H9 (cell line): ENCODE measurements at regions not wholly inside any gene's neighbourhood (a gene's known extent, or its start where the extent isn't known, plus 50 kb on each side); places are given as distances from the start of the nearest gene placed in this dataset.

Experiments
- DNase-seq: peaks from one replicate; pipeline ENCODE4 v3.0.0-alpha.2; 2017
- H2AFZ ChIP-seq: one replicate; pipeline ENCODE4 v1.6.1; 2013; ENCODE audit warnings: mild to moderate bottlenecking, low read length, control low read depth, moderate library complexity
- H2AK5ac ChIP-seq: 2 replicates; pipeline ENCODE4 v1.6.1; 2013; ENCODE audit warnings: low read length, control low read depth, mixed read lengths; ENCODE audit not compliant: insufficient read length
- H2BK120ac ChIP-seq: one replicate; pipeline ENCODE4 v1.6.1; 2013; ENCODE audit warnings: low read depth, mild to moderate bottlenecking, low read length, control low read depth, inconsistent platforms; ENCODE audit not compliant: poor library complexity, severe bottlenecking
- H2BK12ac ChIP-seq: 2 replicates; pipeline ENCODE4 v1.6.1; 2013; ENCODE audit warnings: low read length, control low read depth, mixed read lengths, low read depth; ENCODE audit not compliant: insufficient read length
- H2BK15ac ChIP-seq: 2 replicates; pipeline ENCODE4 v1.6.1; 2013; ENCODE audit warnings: low read depth, low read length, control low read depth
- H2BK20ac ChIP-seq: one replicate; pipeline ENCODE4 v1.6.1; 2013; ENCODE audit warnings: low read depth, mild to moderate bottlenecking, low read length, control low read depth, inconsistent platforms; ENCODE audit not compliant: poor library complexity, severe bottlenecking
- H2BK5ac ChIP-seq: 2 replicates; pipeline ENCODE4 v1.6.1; 2013; ENCODE audit warnings: low read length, control low read depth, mixed read lengths; ENCODE audit not compliant: insufficient read length
- H3K14ac ChIP-seq: 2 replicates; pipeline ENCODE4 v1.6.1; 2013; ENCODE audit warnings: low read length, control low read depth; ENCODE audit not compliant: insufficient read depth
- H3K18ac ChIP-seq: 2 replicates; pipeline ENCODE4 v1.6.1; 2013; ENCODE audit warnings: low read depth, mild to moderate bottlenecking, mixed read lengths, low read length, control low read depth; ENCODE audit not compliant: insufficient read length
- H3K23ac ChIP-seq: 2 replicates; pipeline ENCODE4 v1.6.1; 2013; ENCODE audit warnings: low read length, control low read depth, mixed read lengths, low read depth; ENCODE audit not compliant: insufficient read length
- H3K23me2 ChIP-seq: 2 replicates; pipeline ENCODE4 v1.6.1; 2013; ENCODE audit warnings: low read depth, mild to moderate bottlenecking, mixed read lengths, low read length, control low read depth; ENCODE audit not compliant: insufficient read length, poor library complexity, severe bottlenecking
- H3K27ac ChIP-seq: 2 replicates; pipeline ENCODE4 v1.5.1; 2013; ENCODE audit warnings: low read length, control low read depth, mixed read lengths, low read depth; ENCODE audit not compliant: insufficient read length
- H3K27me3 ChIP-seq: 2 replicates; pipeline ENCODE4 v1.6.1; 2013; ENCODE audit warnings: low read length, control low read depth, inconsistent platforms; ENCODE audit not compliant: insufficient read depth
- H3K4ac ChIP-seq: 2 replicates; pipeline ENCODE4 v1.6.1; 2013; ENCODE audit warnings: low read depth, mild to moderate bottlenecking, control low read depth, inconsistent platforms, low read length, moderate library complexity
- H3K4me1 ChIP-seq: 2 replicates; pipeline ENCODE4 v1.6.1; 2013; ENCODE audit warnings: low read length, control low read depth, inconsistent platforms; ENCODE audit not compliant: insufficient read depth
- H3K4me2 ChIP-seq: 2 replicates; pipeline ENCODE4 v1.6.1; 2013; ENCODE audit warnings: low read length, control low read depth, mixed read lengths; ENCODE audit not compliant: insufficient read length, insufficient read depth
- H3K56ac ChIP-seq: 2 replicates; pipeline ENCODE4 v1.6.1; 2013; ENCODE audit warnings: low read depth, mild to moderate bottlenecking, mixed read lengths, low read length, control low read depth; ENCODE audit not compliant: insufficient read length
- H3K79me1 ChIP-seq: 2 replicates; pipeline ENCODE4 v1.6.1; 2013; ENCODE audit warnings: low read depth, mild to moderate bottlenecking, moderate library complexity, low read length, control low read depth, inconsistent platforms; ENCODE audit not compliant: insufficient read depth, poor library complexity, severe bottlenecking
- H3K79me2 ChIP-seq: 2 replicates; pipeline ENCODE4 v1.6.1; 2013; ENCODE audit warnings: low read length, control low read depth, inconsistent platforms; ENCODE audit not compliant: insufficient read depth
- H3K9ac ChIP-seq: 2 replicates; pipeline ENCODE4 v1.6.1; 2013; ENCODE audit warnings: low read length, control low read depth, mixed read lengths; ENCODE audit not compliant: insufficient read length; ENCODE audit errors: extremely low read depth
- H3K9me3 ChIP-seq: one replicate; pipeline ENCODE4 v1.6.1; 2013; ENCODE audit warnings: low read depth, low read length, inconsistent platforms; ENCODE audit not compliant: control insufficient read depth
- H3T11ph ChIP-seq: one replicate; pipeline ENCODE4 v1.6.1; 2013; ENCODE audit warnings: mild to moderate bottlenecking, low read length, control low read depth, inconsistent platforms
- H4K20me1 ChIP-seq: one replicate; pipeline ENCODE4 v1.6.1; 2013; ENCODE audit not compliant: control insufficient read depth, insufficient read length, insufficient read depth
- H4K5ac ChIP-seq: 2 replicates; pipeline ENCODE4 v1.6.1; 2013; ENCODE audit warnings: low read depth, mild to moderate bottlenecking, mixed read lengths, low read length, control low read depth; ENCODE audit not compliant: insufficient read length
- H4K8ac ChIP-seq: replicated peaks from 2 replicates; pipeline ENCODE4 v1.6.1; 2013; ENCODE audit warnings: low read length, control low read depth, mixed read lengths, low read depth; ENCODE audit not compliant: insufficient read length
- H4K91ac ChIP-seq: 2 replicates; pipeline ENCODE4 v1.6.1; 2013; ENCODE audit warnings: low read depth, mild to moderate bottlenecking, moderate library complexity, mixed read lengths, low read length, control low read depth; ENCODE audit not compliant: insufficient read length
- H3K27ac Mint-ChIP-seq, 3 experiments: 2 replicates in 2 of 3; 3 replicates in 1 of 3; pipeline ENCODE4 v1.8.0; 2020 to 2021; ENCODE audit warnings: mixed read lengths in 3 of 3, mild to moderate bottlenecking in 1 of 3, moderate library complexity in 1 of 3
- H3K27me3 Mint-ChIP-seq: 2 replicates; pipeline ENCODE4 v1.8.0; 2021; ENCODE audit warnings: low read depth, mild to moderate bottlenecking, moderate library complexity, mixed read lengths
- H3K36me3 Mint-ChIP-seq, 3 experiments: 2 replicates in 2 of 3; 3 replicates in 1 of 3; pipeline ENCODE4 v1.8.0; 2020 to 2021; ENCODE audit warnings: low read depth in 3 of 3, mixed read lengths in 3 of 3; ENCODE audit not compliant: insufficient read depth in 1 of 3
- H3K4me1 Mint-ChIP-seq, 2 experiments: 2 replicates each; pipeline ENCODE4 v1.8.0; 2020; ENCODE audit warnings: mixed read lengths in 2 of 2
- H3K4me3 Mint-ChIP-seq, 2 experiments: 2 replicates in 1 of 2; 3 replicates in 1 of 2; pipeline ENCODE4 v1.8.0; 2020 to 2021; ENCODE audit warnings: mild to moderate bottlenecking in 2 of 2, mixed read lengths in 2 of 2, moderate library complexity in 1 of 2
- H3K9me3 Mint-ChIP-seq, 2 experiments: 2 replicates in 1 of 2; 3 replicates in 1 of 2; pipeline ENCODE4 v1.8.0; 2020; ENCODE audit warnings: mild to moderate bottlenecking in 2 of 2, mixed read lengths in 2 of 2, moderate library complexity in 1 of 2
- WGBS: extraction: QIAGEN DNeasy Blood & Tissue Kit; methylation state at CpG from one replicate; pipeline ENCODE4 v1.1.7; 2013; ENCODE audit warnings: missing lambda C conversion rate, low lambda C conversion rate, mixed read lengths; ENCODE audit not compliant: insufficient read length; ENCODE audit errors: extremely low coverage; 5-methylcytosine and 5-hydroxymethylcytosine counted together
- TF ChIP-seq, protein P1 (sequence below): fragments of 200-600 bp; sonication (generic); conservative IDR thresholded peaks from 3 replicates; pipeline ENCODE4 v1.8.0; 2021; ENCODE audit warnings: antibody characterized with exemption, mild to moderate bottlenecking

DNA sequence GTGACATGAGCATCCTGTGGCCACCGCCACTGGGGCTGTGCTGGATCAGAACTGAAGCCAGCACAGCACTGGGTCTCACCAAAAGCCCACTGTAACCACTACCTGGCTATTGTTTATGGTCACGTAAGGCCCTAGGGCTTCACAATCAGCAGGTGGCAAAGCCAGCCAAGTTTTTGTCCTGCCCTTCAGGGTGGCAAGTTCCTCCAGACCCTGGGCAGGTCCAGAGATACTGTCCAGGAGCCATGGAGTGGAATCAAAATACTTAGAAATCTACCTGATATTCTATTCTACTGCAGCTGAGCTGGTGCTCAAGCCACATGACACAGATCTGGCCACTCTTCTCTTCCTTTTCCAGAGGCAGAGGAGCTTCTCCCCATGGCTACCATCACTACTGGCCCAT lies 121.2 kb upstream of the CXXC4 start:
- Histone ChIP-seq H2BK120ac (no peak overlapping the region), H2BK5ac (no peak overlapping the region), H3K23ac (no peak overlapping the region), H3T11ph (no peak overlapping the region), H4K91ac (no peak overlapping the region), H2BK12ac (no peak overlapping the region), H2BK20ac (no peak overlapping the region), H3K9me3 (no peaks in the 10 kb centered on the region), H3K9ac (no peak overlapping the region), H4K20me1 (no peaks in the 10 kb centered on the region), H3K23me2 (no peaks in the 10 kb centered on the region), H3K27ac (no peak overlapping the region), H3K4me2 (no peak overlapping the region), H3K79me1 (no peaks in the 10 kb centered on the region), H2AFZ (no peak overlapping the region), H3K4me1 (no peaks in the 10 kb centered on the region; the same call in 1 of the 2 replicates), H3K56ac (no peak overlapping the region), H3K4ac (no peak overlapping the region), H2AK5ac (no peak overlapping the region), H2BK15ac (no peak overlapping the region), H3K27me3 (no peaks in the 10 kb centered on the region), H3K79me2 (no peaks in the 10 kb centered on the region), H4K8ac (no peak overlapping the region), H3K14ac (0 out of 2 replicates have a peak overlapping the region, but pooled peaks have one; percentile 20), H4K5ac (no peak overlapping the region), H3K18ac (no peak overlapping the region)
- Mint-ChIP-seq H3K4me3 (no peak overlapping the region), H3K27me3 (no peaks in the 10 kb centered on the region), H3K27ac (no peak overlapping the region), H3K9me3 (peaks cover 5 to 8% of the 10 kb centered on the region in 2 experiments; a peak in 2 of 5 replicates), H3K4me1 (peaks cover 9 to 15% of the 10 kb centered on the region in 2 experiments), H3K36me3 (peaks cover 0 to 20% (median 4%) of the 10 kb centered on the region in 3 experiments; a peak in 3 of 7 replicates)
- TF ChIP-seq, protein P1, sequence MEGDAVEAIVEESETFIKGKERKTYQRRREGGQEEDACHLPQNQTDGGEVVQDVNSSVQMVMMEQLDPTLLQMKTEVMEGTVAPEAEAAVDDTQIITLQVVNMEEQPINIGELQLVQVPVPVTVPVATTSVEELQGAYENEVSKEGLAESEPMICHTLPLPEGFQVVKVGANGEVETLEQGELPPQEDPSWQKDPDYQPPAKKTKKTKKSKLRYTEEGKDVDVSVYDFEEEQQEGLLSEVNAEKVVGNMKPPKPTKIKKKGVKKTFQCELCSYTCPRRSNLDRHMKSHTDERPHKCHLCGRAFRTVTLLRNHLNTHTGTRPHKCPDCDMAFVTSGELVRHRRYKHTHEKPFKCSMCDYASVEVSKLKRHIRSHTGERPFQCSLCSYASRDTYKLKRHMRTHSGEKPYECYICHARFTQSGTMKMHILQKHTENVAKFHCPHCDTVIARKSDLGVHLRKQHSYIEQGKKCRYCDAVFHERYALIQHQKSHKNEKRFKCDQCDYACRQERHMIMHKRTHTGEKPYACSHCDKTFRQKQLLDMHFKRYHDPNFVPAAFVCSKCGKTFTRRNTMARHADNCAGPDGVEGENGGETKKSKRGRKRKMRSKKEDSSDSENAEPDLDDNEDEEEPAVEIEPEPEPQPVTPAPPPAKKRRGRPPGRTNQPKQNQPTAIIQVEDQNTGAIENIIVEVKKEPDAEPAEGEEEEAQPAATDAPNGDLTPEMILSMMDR: no peak
- DNase-seq: peak; percentile 26
- WGBS: no CpG with 5 or more reads among the region's 2 CpGs
